Erythroblast (primary cell): ENCODE measurements at regions not wholly inside any gene's neighbourhood (a gene's known extent, or its start where the extent isn't known, plus 50 kb on each side); places are given as distances from the start of the nearest gene placed in this dataset.
"Not testable (repeated sequence)": the region's sequence is repeated elsewhere in the genome, so short reads cannot be mapped to it uniquely, and the experiment has no call there.

Experiments
- DNase-seq, 2 experiments: peaks; one replicate each; lab custom pipeline; 2025; lab: John Stamatoyannopoulos, UW
- GATA1 ChIP-seq: IDR thresholded peaks from 2 replicates; pipeline ENCODE4 v1.6.1; 2011; ENCODE audit warnings: low read depth, mild to moderate bottlenecking, control low read depth, low read length, moderate library complexity
- POLR2A ChIP-seq: IDR thresholded peaks from 2 replicates; pipeline ENCODE4 v1.6.1; 2011; ENCODE audit warnings: mild to moderate bottlenecking, low read length

- TF ChIP-seq GATA1: no peak
- DNase-seq: no peak
Measured at GRCh38 chr10:120755771-120756170, 95.4 kb upstream of the WDR11 start.

DNA sequence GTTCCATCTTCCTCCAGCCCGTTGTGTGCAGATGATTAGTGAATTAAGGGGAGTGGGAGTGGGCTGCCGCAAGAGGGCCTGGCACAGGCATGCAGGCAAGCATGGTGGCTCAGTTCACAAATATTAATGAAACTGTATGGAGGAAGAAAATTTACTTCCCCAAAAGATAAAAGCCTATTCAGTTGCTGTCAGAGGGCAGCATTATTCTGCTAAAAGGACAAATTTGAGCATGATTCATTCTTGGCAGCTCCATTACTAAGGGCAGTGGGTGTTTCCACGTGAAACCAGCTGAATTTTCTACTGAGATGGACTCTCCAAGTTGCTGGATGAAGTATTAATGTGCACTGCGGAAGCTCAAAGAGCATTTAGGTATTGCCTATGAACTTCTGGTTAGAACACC is 90.9 kb upstream of the WDR11 start:
- no peak for TF ChIP-seq GATA1
- TF ChIP-seq POLR2A: no peak
- DNase-seq: no peak

GRCh38 chr10:120761951-120762350 is 89.2 kb upstream of the WDR11 start:
- DNase-seq: no peak
- no peak for TF ChIP-seq POLR2A
- TF ChIP-seq GATA1: no peak

DNA sequence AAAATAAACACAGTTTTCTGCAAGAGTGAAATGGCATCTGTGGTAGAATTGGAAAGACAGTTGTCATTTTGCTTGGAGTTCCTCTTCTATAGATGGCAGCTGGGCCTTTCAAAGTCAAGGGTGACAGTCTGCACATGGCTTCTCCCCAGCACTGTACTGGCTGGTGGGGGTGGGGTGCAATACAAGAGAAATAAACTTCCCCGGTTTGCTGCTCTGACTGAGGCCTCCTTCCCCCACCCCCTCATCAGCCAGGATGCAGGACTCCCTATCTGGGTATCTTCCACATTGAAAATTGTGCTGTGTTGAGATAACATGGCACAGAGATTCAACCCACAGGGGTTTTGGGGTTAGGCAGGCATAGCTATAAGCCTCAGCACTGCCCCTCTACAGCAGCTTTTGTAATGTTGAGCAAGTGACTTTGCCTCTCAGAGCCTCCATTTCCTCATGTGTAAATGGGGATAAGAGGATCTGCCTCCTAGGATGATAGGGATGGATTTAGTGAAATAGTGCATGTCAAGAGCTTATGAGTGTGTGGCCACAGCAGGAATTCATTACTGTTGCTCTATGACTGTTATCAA is 85.8 kb upstream of the WDR11 start:
- TF ChIP-seq GATA1 (no peak), POLR2A (no peak)

DNA sequence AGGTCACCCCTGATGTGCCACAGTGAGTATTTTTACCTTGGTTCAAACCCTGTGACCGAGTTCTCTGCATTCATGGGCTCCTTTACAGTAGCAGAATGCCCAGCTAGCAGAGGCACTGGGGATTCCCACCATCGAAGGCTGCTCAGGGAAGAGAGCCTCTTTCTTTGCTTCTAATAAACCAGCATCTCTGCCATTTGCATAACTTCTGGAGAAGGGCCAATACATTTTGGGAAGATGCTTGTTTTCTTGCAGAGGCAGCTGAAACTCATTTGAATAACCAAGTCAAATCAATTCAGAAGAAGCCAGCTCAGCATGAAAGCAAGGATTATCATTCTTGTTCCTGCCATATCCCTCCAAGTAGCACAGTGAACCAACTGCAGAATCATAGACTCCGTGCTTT is 82.9 kb upstream of the WDR11 start:
- no peak for TF ChIP-seq POLR2A
- no peak for TF ChIP-seq GATA1
- DNase-seq: no peak

More for the DNA sequence above, 85.8 kb upstream of the WDR11 start:
- no peak for DNase-seq

- no peak for DNase-seq
Measured at GRCh38 chr10:120770496-120770895, 80.7 kb upstream of the WDR11 start.

GRCh38 chr10:120776442-120776841 is 74.7 kb upstream of the WDR11 start:
- DNase-seq: no peak
- TF ChIP-seq GATA1: no peak
- TF ChIP-seq POLR2A: no peak

More at GRCh38 chr10:120770496-120770895, 80.7 kb upstream of the WDR11 start:
- no peak for TF ChIP-seq POLR2A
- TF ChIP-seq GATA1: no peak

DNA sequence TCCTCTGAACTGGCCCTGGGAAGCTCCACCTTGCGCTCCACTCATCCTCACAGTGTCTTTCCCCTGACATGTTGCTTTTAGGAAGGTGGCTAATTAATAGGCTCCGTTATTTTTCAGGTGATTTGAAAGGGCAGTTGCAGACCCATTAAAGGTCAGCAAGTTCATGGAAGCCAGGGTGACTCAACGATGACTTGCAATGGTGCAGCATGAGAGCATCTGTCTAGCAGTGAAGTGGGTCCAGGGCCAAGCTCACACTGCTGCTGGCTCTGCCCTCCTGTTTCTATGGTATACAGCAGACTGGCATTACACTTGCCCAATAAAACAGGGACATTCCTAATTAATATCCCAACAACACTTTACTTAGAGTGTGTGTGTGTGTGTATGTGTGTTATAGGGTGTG is 68.8 kb upstream of the WDR11 start:
- DNase-seq: no peak
- TF ChIP-seq POLR2A: no peak
- no peak for TF ChIP-seq GATA1

DNA sequence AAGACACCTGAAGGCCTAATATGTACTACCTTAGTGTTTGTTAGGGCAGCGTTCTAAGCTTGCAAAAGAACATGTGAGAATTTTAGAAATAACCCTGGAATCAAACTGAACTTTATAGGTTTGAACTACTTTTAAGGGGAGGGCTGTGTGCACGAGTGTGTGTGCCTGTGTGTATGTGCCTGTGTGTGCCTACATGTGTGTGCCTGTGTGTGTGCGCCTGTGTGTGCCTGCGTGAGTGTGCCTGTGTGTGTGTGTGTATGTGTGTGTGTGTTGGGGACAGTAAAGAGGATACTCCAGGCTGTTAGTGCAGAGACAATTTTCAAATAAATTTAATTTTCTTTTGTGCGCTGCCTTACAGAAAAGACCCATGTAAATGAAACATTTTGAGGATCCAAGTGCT is 68.1 kb upstream of the WDR11 start:
- DNase-seq: no peak
- no peak for TF ChIP-seq GATA1
- TF ChIP-seq POLR2A: no peak

GRCh38 chr10:120783867-120784266 is 67.3 kb upstream of the WDR11 start:
- no peak for DNase-seq
- TF ChIP-seq GATA1: no peak
- TF ChIP-seq POLR2A: no peak

- no peak for DNase-seq
- no peak for TF ChIP-seq GATA1
- no peak for TF ChIP-seq POLR2A
Measured at GRCh38 chr10:120788771-120789170, 62.4 kb upstream of the WDR11 start.

- no peak for DNase-seq
- no peak for TF ChIP-seq POLR2A
- TF ChIP-seq GATA1: no peak
Measured at GRCh38 chr10:120789303-120790203, 61.6 kb upstream of the WDR11 start.

- no peak for DNase-seq
- no peak for TF ChIP-seq POLR2A
- TF ChIP-seq GATA1: no peak
Measured at GRCh38 chr10:120791316-120791715, 59.8 kb upstream of the WDR11 start.

GRCh38 chr10:120793088-120793487 is 58.1 kb upstream of the WDR11 start:
- no peak for TF ChIP-seq POLR2A
- TF ChIP-seq GATA1: no peak
- DNase-seq: no peak

GRCh38 chr10:120794390-120794789 is 56.8 kb upstream of the WDR11 start:
- TF ChIP-seq GATA1 (no peak), POLR2A (no peak)

DNA sequence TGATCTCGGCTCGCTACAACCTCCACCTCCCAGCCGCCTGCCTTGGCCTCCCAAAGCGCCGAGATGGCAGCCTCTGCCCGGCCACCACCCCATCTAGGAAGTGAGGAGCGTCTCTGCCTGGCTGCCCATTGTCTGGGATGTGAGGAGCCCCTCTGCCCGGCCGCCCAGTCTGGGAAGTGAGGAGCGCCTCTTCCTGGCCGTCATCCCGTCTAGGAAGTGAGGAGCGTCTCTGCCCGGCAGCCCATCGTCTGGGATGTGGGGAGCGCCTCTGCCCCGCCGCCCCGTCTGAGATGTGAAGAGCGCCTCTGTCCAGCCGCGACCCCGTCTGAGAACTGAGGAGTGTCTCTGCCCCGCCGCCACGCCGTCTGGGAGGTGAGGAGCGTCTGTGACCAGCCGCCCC is 52.9 kb upstream of the WDR11 start:
- not testable (repeated sequence) for DNase-seq

More at GRCh38 chr10:120794390-120794789, 56.8 kb upstream of the WDR11 start:
- DNase-seq: no peak
